Activated B cell treated with CpG ODN at 0.5 μM for 24 hours (primary cell): ENCODE measurements at regions not wholly inside any gene's neighbourhood (a gene's known extent, or its start where the extent isn't known, plus 50 kb on each side); places are given as distances from the start of the nearest gene placed in this dataset.

Source experiments
- ATAC-seq: fragments of 200-7000 bp; cut with Tn5 transposase; one replicate; pipeline ENCODE4 v1.10.0; 2021; ENCODE audit warnings: low read depth, mild to moderate bottlenecking, moderate library complexity
- CTCF ChIA-PET: fragments of 350-600 bp; sonication (Branson Sonifier 250); formaldehyde crosslinking; loops from one replicate; lab custom pipeline; 2021; ENCODE audit warnings: antibody characterized with exemption; lab: Charles Lee
- POLR2A ChIA-PET: fragments of 350-600 bp; sonication (Branson Sonifier 250); formaldehyde crosslinking; loops from one replicate; lab custom pipeline; 2021; ENCODE audit warnings: antibody characterized with exemption; lab: Charles Lee
- DNase-seq: peaks from one replicate; pipeline ENCODE4 v3.0.0; 2022
- H3K27ac Mint-ChIP-seq: one replicate; pipeline ENCODE4 v1.8.0; 2020; ENCODE audit warnings: mixed read lengths
- H3K27me3 Mint-ChIP-seq: one replicate; pipeline ENCODE4 v1.8.0; 2021; ENCODE audit warnings: mixed read lengths
- H3K36me3 Mint-ChIP-seq: one replicate; pipeline ENCODE4 v1.8.0; 2021; ENCODE audit warnings: low read depth, mixed read lengths
- H3K4me1 Mint-ChIP-seq: one replicate; pipeline ENCODE4 v1.8.0; 2021; ENCODE audit warnings: mixed read lengths
- H3K4me3 Mint-ChIP-seq: one replicate; pipeline ENCODE4 v1.8.0; 2020; ENCODE audit warnings: mild to moderate bottlenecking, mixed read lengths
- H3K9me3 Mint-ChIP-seq: one replicate; pipeline ENCODE4 v1.8.0; 2020; ENCODE audit warnings: mixed read lengths
- CTCF ChIP-seq: fragments of 200-600 bp; IDR thresholded peaks from one replicate; pipeline ENCODE4 v1.8.0; 2022; ENCODE audit warnings: antibody characterized with exemption, mild to moderate bottlenecking
- intact Hi-C: fragments of 100-400 bp; cut with micrococcal nuclease; formaldehyde crosslinking; loops from one replicate; pipeline ENCODE4 v1.15.1; 2024

DNA sequence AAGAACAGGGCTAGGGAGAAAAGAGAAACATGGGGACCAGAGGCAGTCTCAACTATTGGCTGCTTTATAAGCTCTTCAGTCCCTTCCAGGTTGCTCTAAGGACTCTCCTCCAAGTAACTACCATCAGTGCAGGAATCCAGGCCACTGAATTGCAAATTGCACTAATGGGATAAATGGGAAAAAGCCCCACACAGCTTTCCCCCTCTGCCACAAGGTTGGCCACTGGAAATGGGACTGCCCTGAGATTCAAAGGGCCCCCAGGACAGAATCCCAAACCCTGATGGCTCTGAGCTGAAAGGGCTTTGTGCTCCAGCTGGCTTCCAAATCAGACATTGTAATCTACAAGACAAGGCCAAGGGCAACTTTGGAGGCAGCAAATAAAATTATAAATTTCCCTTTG is 633.2 kb downstream of the ACTR3B start:
- POLR2A ChIA-PET = no interaction called here
- no peak for ATAC-seq
- Mint-ChIP-seq H3K27me3 (no peaks in the 10 kb centered on the region), H3K36me3 (no peaks in the 10 kb centered on the region), H3K4me1 (no peaks in the 10 kb centered on the region), H3K4me3 (no peak overlapping the region), H3K27ac (no peak overlapping the region), H3K9me3 (peaks cover 20% of the 10 kb centered on the region)
- no peak for DNase-seq
- CTCF ChIA-PET = no interaction called here
- intact Hi-C loops = no loop called here
- TF ChIP-seq CTCF = no peak

DNA sequence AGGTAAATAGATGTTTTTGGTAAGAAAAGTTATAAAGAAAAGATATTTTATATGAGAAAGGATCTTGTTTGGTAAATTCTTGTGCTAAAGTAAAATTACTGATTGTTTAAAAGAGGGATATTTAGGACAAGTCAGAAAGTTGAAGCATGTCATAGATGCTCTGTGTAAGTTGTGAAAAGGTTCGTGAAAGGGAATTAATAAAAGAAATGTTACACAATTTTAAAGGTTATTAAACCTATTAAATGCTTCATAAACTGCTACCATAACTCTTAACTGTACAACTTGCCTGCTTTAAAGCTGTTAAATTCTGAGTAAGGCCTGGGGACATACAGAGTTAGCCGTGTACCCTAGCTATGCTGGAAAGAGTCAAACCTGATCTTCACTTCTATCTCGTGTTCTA is 634.1 kb downstream of the ACTR3B start:
- CTCF ChIA-PET = no interaction called here
- intact Hi-C loops = no loop called here
- Mint-ChIP-seq H3K4me1 (no peaks in the 10 kb centered on the region), H3K4me3 (no peak overlapping the region), H3K36me3 (no peaks in the 10 kb centered on the region), H3K27me3 (no peaks in the 10 kb centered on the region), H3K27ac (no peak overlapping the region), H3K9me3 (peaks cover 20% of the 10 kb centered on the region)
- ATAC-seq (no peak), DNase-seq (no peak)
- no peak for TF ChIP-seq CTCF
- POLR2A ChIA-PET = no interaction called here

DNA sequence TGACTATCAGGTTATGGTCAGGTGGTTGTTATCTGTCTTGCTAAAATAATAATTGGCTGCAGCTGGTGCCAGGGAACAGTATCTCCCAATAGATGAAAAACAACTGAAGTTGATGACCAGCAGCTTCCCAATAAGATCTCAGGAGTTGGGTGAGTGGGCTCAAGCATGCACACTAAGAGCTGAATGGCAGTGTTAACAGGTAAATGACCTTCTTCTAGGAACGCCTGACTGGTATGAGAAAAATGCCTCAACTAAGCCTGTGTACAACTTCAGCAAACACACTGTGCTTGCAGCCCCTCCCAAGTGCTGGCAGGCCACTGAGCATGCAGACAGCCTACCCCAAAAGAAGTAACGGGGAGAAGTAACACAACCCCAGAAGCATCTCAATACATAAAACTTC is 636.9 kb downstream of the ACTR3B start:
- Mint-ChIP-seq H3K4me1 (no peaks in the 10 kb centered on the region), H3K4me3 (no peak overlapping the region), H3K27ac (no peak overlapping the region), H3K36me3 (no peaks in the 10 kb centered on the region), H3K27me3 (no peaks in the 10 kb centered on the region), H3K9me3 (peaks cover 11% of the 10 kb centered on the region)
- CTCF ChIA-PET = no interaction called here
- POLR2A ChIA-PET = no interaction called here
- no peak for TF ChIP-seq CTCF
- no peak for DNase-seq
- ATAC-seq = no peak
- intact Hi-C loops = no loop called here

- ATAC-seq = no peak
- Mint-ChIP-seq H3K36me3 (no peaks in the 10 kb centered on the region), H3K4me1 (no peaks in the 10 kb centered on the region), H3K9me3 (peaks cover 11% of the 10 kb centered on the region), H3K27ac (no peak overlapping the region), H3K4me3 (no peak overlapping the region), H3K27me3 (no peaks in the 10 kb centered on the region)
- ChIA-PET POLR2A (no interaction called here), CTCF (no interaction called here)
- intact Hi-C loops = no loop called here
- TF ChIP-seq CTCF = no peak
- no peak for DNase-seq
These were observed 637.9 kb downstream of the ACTR3B start for GRCh38 chr7:153397459-153397858.

DNA sequence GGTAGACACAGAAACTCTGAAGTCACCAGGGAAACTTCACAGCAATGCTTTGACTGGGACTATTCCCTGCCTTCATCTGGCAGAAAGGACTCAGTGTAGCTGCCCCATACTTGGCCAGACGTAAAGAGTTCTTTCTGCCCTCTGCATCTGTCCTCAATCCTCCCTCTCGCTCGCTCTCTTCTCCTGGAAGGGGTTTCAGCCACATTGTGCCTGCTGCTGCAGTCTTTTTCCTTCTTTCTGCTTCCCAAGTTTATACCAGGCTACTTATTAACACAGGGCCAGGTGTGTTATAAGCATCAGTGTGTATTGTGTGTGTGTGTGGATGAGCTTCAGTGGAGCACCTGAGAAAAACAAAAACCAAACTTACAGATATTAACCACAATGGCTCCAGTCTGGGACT is 638.4 kb downstream of the ACTR3B start:
- H3K27ac Mint-ChIP-seq = no peak overlapping the region
- no peak overlapping the region for H3K4me3 Mint-ChIP-seq
- no peak for ATAC-seq
- intact Hi-C loops = no loop called here
- H3K36me3 Mint-ChIP-seq = no peaks in the 10 kb centered on the region
- CTCF ChIA-PET = no interaction called here
- POLR2A ChIA-PET = no interaction called here
- H3K9me3 Mint-ChIP-seq = peaks cover 11% of the 10 kb centered on the region
- DNase-seq = no peak
- TF ChIP-seq CTCF = no peak
- no peaks in the 10 kb centered on the region for H3K4me1 Mint-ChIP-seq
- H3K27me3 Mint-ChIP-seq = no peaks in the 10 kb centered on the region
